Kidney (tissue), 13 donors: ENCODE measurements at regions not wholly inside any gene's neighbourhood (a gene's known extent, or its start where the extent isn't known, plus 50 kb on each side); places are given as distances from the start of the nearest gene placed in this dataset.

Experiments used
- DNase-seq, 5 donors: peaks; one replicate each; pipeline ENCODE4 v3.0.0-alpha.2; 2013 to 2020
- FAIRE-seq: peaks from 2 replicates; lab custom pipeline; 2012; peaks lifted over from hg19 to GRCh38; lab: Jason Lieb, UNC
- H3K27ac ChIP-seq, 2 donors: one replicate each; pipeline ENCODE4 v1.7.0; 2013; ENCODE audit warnings: low read depth in 2 of 2, low read length in 2 of 2, inconsistent platforms in 1 of 2
- H3K27me3 ChIP-seq: one replicate; pipeline ENCODE4 v1.7.1; 2013; ENCODE audit warnings: low read length, inconsistent platforms; ENCODE audit not compliant: control insufficient read depth, insufficient read depth
- H3K36me3 ChIP-seq, 3 donors: one replicate each; pipeline versions ENCODE4 v1.7.0 to v1.7.1; 2013; ENCODE audit warnings: low read length in 3 of 3, control low read depth in 1 of 3, inconsistent platforms in 1 of 3; ENCODE audit not compliant: insufficient read depth in 3 of 3, control insufficient read depth in 2 of 3
- H3K4me1 ChIP-seq, 3 donors: one replicate each; pipeline versions ENCODE4 v1.7.0 to v1.7.1; 2013; ENCODE audit warnings: low read length in 3 of 3, inconsistent platforms in 1 of 3, low read depth in 1 of 3; ENCODE audit not compliant: control insufficient read depth in 2 of 3, insufficient read depth in 2 of 3
- H3K4me3 ChIP-seq, 3 donors: one replicate each; pipeline versions ENCODE4 v1.7.0 to v1.8.1; 2013; ENCODE audit warnings: low read length in 3 of 3, control low read depth in 1 of 3, inconsistent platforms in 1 of 3
- H3K9ac ChIP-seq, 3 donors: one replicate each; pipeline versions ENCODE4 v1.7.0 to v1.7.1; 2013; ENCODE audit warnings: low read length in 3 of 3, control low read depth in 1 of 3, inconsistent platforms in 1 of 3
- H3K9me3 ChIP-seq, 3 donors: one replicate each; pipeline versions ENCODE4 v1.7.0 to v1.7.1; 2013; ENCODE audit warnings: low read length in 3 of 3, control low read depth in 1 of 3, inconsistent platforms in 1 of 3; ENCODE audit not compliant: control insufficient read depth in 2 of 3, insufficient read depth in 1 of 3
- intact Hi-C: fragments of 100-400 bp; cut with DNase I; formaldehyde crosslinking; loops from one replicate; pipeline ENCODE4 v1.11.1; 2022
- TF ChIP-seq, protein P1 (sequence below): IDR thresholded peaks from 3 replicates; pipeline ENCODE4 v1.5.1; 2012; ENCODE audit warnings: mild to moderate bottlenecking, moderate library complexity, borderline replicate concordance; ENCODE audit not compliant: insufficient read depth; ENCODE audit errors: extremely low read depth
- donor health status: control.
- donor health status: control.
- donor health status: control.
- donor health status: control.
- donor health status: control.
- donor health status: DM: yes; HTN: yes; CAD: no.
- donor health status: Normal renal cell carcinoma (clear cell type).

DNA sequence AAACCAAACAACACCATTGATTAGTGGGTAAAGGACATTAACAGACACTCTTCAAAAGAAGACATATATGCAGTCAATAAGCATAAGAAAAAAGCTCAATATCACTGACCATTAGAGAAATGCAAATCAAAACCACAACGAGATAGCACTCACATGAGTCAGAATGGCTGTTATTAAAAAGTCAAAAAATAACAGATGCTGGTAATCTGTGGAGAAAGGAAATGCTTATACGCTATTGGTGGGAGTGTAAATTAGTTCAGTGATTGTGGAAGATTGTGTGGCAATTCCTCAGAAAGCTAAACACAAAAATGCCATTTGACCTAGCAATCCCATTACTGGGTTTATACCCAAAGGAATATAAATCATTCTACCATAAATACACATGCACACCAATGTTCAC, 182.6 kb downstream of the TRPC6 start:
- H3K27me3 ChIP-seq: no peaks in the 10 kb centered on the region
- intact Hi-C loops: no loop called here
- no peaks in the 10 kb centered on the region for H3K4me1 ChIP-seq
- H3K27ac ChIP-seq: no peak overlapping the region
- DNase-seq (no peak), FAIRE-seq (no peak)
- no peaks in the 10 kb centered on the region for H3K36me3 ChIP-seq
- no peaks in the 10 kb centered on the region for H3K9me3 ChIP-seq
- H3K9ac ChIP-seq: no peak overlapping the region
- no peak overlapping the region for H3K4me3 ChIP-seq
- TF ChIP-seq, protein P1, sequence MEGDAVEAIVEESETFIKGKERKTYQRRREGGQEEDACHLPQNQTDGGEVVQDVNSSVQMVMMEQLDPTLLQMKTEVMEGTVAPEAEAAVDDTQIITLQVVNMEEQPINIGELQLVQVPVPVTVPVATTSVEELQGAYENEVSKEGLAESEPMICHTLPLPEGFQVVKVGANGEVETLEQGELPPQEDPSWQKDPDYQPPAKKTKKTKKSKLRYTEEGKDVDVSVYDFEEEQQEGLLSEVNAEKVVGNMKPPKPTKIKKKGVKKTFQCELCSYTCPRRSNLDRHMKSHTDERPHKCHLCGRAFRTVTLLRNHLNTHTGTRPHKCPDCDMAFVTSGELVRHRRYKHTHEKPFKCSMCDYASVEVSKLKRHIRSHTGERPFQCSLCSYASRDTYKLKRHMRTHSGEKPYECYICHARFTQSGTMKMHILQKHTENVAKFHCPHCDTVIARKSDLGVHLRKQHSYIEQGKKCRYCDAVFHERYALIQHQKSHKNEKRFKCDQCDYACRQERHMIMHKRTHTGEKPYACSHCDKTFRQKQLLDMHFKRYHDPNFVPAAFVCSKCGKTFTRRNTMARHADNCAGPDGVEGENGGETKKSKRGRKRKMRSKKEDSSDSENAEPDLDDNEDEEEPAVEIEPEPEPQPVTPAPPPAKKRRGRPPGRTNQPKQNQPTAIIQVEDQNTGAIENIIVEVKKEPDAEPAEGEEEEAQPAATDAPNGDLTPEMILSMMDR: no peak

DNA sequence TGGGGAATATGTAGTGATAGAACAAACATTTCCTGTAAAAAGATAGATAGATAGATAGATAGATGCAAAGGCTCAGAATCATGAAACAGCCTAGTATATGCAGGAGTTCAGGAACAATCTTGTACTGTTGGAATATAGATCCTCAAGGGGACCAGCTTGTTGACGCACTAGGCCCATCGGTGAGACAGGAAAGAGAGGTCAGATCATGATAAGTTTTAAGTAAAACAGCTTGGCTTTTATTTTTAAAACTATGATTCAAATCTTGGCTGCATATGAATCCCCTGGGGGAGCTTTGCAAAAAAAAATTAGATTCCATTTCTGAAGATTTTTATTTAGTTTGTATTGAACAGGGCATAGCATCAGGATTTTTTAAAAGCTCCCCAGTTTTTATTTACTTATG, 185.8 kb downstream of the TRPC6 start:
- no peaks in the 10 kb centered on the region for H3K27me3 ChIP-seq
- intact Hi-C loops: no loop called here
- no peaks in the 10 kb centered on the region for H3K4me1 ChIP-seq
- no peaks in the 10 kb centered on the region for H3K9me3 ChIP-seq
- TF ChIP-seq, protein P1: no peak
- peak overlapping the region in 1 of 2 donors; percentile 14 for H3K27ac ChIP-seq
- FAIRE-seq (no peak), DNase-seq (no peak)
- H3K36me3 ChIP-seq: no peaks in the 10 kb centered on the region
- no peak overlapping the region for H3K4me3 ChIP-seq
- H3K9ac ChIP-seq: no peak overlapping the region

DNA sequence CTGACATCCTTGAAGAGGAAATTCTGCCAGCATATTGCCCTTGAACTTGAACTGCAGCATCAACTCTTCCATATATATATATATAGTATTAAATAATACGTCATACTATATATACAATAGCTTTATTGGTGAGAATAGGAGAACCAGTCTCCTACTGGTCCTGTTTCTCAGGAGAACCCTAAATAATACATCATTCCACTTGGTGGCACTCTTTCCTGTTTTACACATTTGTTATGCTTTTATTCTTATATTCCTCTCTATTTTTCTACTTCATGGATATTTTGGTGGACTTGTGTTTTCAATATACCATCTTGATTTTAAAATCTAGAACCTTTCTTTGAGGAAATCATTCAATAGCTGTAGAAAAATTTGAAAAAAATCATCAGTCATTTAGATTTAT, 193.3 kb downstream of the TRPC6 start:
- intact Hi-C loops: no loop called here
- TF ChIP-seq, protein P1: no peak
- DNase-seq (peak in 2 of 5 donors; percentile 3 to 6), FAIRE-seq (no peak)
- Histone ChIP-seq H3K27me3 (no peaks in the 10 kb centered on the region), H3K4me1 (no peaks in the 10 kb centered on the region), H3K4me3 (no peak overlapping the region), H3K36me3 (no peaks in the 10 kb centered on the region), H3K9ac (no peak overlapping the region), H3K27ac (no peak overlapping the region), H3K9me3 (no peaks in the 10 kb centered on the region)

DNA sequence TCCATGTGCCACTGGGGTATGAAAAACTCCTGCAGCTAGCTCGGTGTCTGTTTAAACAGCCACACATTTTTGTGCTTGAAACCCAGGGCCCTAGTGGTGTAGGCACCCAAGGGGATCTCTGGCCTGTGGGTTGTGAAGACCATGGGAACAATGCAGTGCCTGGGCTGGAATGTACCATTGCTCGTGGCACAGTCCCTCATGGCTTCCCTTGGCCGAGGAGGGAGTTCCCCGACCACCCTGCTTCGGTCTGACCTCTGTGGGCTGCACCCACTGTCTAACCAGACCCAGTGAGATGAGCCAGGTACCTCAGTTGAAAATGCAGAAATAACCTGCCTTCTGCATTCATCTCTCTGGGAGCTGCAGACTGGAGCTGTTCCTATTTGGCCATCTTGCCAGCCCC, 214.0 kb downstream of the TRPC6 start:
- no peaks in the 10 kb centered on the region for H3K4me1 ChIP-seq
- no peak overlapping the region for H3K27ac ChIP-seq
- H3K36me3 ChIP-seq: no peaks in the 10 kb centered on the region
- H3K27me3 ChIP-seq: no peaks in the 10 kb centered on the region
- no peak overlapping the region for H3K4me3 ChIP-seq
- FAIRE-seq: no peak
- no peaks in the 10 kb centered on the region for H3K9me3 ChIP-seq
- TF ChIP-seq, protein P1: no peak
- intact Hi-C loops: no loop called here
- H3K9ac ChIP-seq: no peak overlapping the region
- no peak for DNase-seq
